Ascending aorta (tissue), 2 donors: ENCODE measurements at regions not wholly inside any gene's neighbourhood (a gene's known extent, or its start where the extent isn't known, plus 50 kb on each side); places are given as distances from the start of the nearest gene placed in this dataset.

Experiments
- DNase-seq, 2 donors: peaks; one replicate each; pipeline ENCODE4 v3.0.0-alpha.2; 2019; ENCODE audit warnings: low spot score in 2 of 2
- H3K27ac ChIP-seq, 2 donors: fragments of 200-600 bp; sonication (generic); one replicate each; pipeline ENCODE4 v1.5.1; 2016 to 2017; ENCODE audit warnings: mild to moderate bottlenecking in 1 of 2
- H3K27me3 ChIP-seq: fragments of 200-600 bp; sonication (generic); one replicate; pipeline ENCODE4 v1.5.1; 2017
- H3K36me3 ChIP-seq, 2 donors: fragments of 200-600 bp; sonication (generic); one replicate each; pipeline ENCODE4 v1.5.1; 2016
- H3K4me1 ChIP-seq, 2 donors: fragments of 200-600 bp; sonication (generic); one replicate each; pipeline ENCODE4 v1.5.1; 2016 to 2017; ENCODE audit warnings: mild to moderate bottlenecking in 1 of 2
- H3K4me3 ChIP-seq, 2 donors: fragments of 200-600 bp; sonication (generic); one replicate each; pipeline ENCODE4 v1.5.1; 2016 to 2017; ENCODE audit warnings: mild to moderate bottlenecking in 1 of 2
- H3K9me3 ChIP-seq, 2 donors: fragments of 200-600 bp; sonication (generic); one replicate each; pipeline ENCODE4 v1.5.1; 2016
- CTCF ChIP-seq, 3 experiments: fragments of 200-600 bp in 2 of 3; fragments of 450-650 bp in 1 of 3; sonication (generic) in 2 of 3; IDR thresholded peaks; one replicate each; pipeline ENCODE4 v1.5.1; 2016 to 2019; ENCODE audit warnings: antibody characterized with exemption in 3 of 3, mild to moderate bottlenecking in 1 of 3, moderate library complexity in 1 of 3
- intact Hi-C: fragments of 100-400 bp; cut with DNase I; formaldehyde crosslinking; loops from one replicate; pipeline ENCODE4 v1.15.1; 2023

GRCh38 chr6:100117680-100118079 lies 123.7 kb upstream of the MCHR2 start:
- no peaks in the 10 kb centered on the region for H3K36me3 ChIP-seq
- no peak for DNase-seq
- H3K27ac ChIP-seq: no peak overlapping the region
- no peaks in the 10 kb centered on the region for H3K4me1 ChIP-seq
- no peaks in the 10 kb centered on the region for H3K9me3 ChIP-seq
- no peaks in the 10 kb centered on the region for H3K27me3 ChIP-seq
- intact Hi-C loops: loop anchor here (2.0 kb wide), 1 partner anchor 547 kb away; no protein-coding TSS in a partner anchor
- no peak for TF ChIP-seq CTCF (IDR thresholded peaks at IDR 0.05)
- no peak overlapping the region for H3K4me3 ChIP-seq

GRCh38 chr6:100116411-100117194 lies 122.6 kb upstream of the MCHR2 start:
- intact Hi-C loops: loop anchor here (1.0 to 2.0 kb wide), 2 partner anchors 363 to 548 kb away; no protein-coding TSS in a partner anchor
- no peak overlapping the region for H3K4me3 ChIP-seq
- H3K27me3 ChIP-seq: no peaks in the 10 kb centered on the region

GRCh38 chr6:100115407-100116101 lies 121.5 kb upstream of the MCHR2 start:
- no peaks in the 10 kb centered on the region for H3K36me3 ChIP-seq
- H3K4me3 ChIP-seq: no peak overlapping the region
- intact Hi-C loops: loop anchor here (1.0 to 2.0 kb wide), 2 partner anchors 364 to 549 kb away; no protein-coding TSS in a partner anchor
- no peak overlapping the region for H3K27ac ChIP-seq
- no peak for DNase-seq
- no peaks in the 10 kb centered on the region for H3K4me1 ChIP-seq
- no peaks in the 10 kb centered on the region for H3K9me3 ChIP-seq
- no peaks in the 10 kb centered on the region for H3K27me3 ChIP-seq
- TF ChIP-seq CTCF (IDR thresholded peaks at IDR 0.05): no peak

More at GRCh38 chr6:100116411-100117194, 122.6 kb upstream of the MCHR2 start:
- H3K9me3 ChIP-seq: no peaks in the 10 kb centered on the region
- DNase-seq: no peak
- no peaks in the 10 kb centered on the region for H3K36me3 ChIP-seq
- peak; percentile 23 to 65 (median 48) for TF ChIP-seq CTCF (IDR thresholded peaks at IDR 0.05)
- no peaks in the 10 kb centered on the region for H3K4me1 ChIP-seq
- H3K27ac ChIP-seq: no peak overlapping the region

- Histone ChIP-seq H3K36me3 (no peaks in the 10 kb centered on the region), H3K9me3 (no peaks in the 10 kb centered on the region), H3K27ac (no peak overlapping the region), H3K4me3 (no peak overlapping the region), H3K27me3 (no peaks in the 10 kb centered on the region), H3K4me1 (no peaks in the 10 kb centered on the region)
- no peak for DNase-seq
- intact Hi-C loops: no loop called here
- no peak for TF ChIP-seq CTCF (IDR thresholded peaks at IDR 0.05)
Measured at GRCh38 chr6:100112855-100113508, 119.0 kb upstream of the MCHR2 start.

GRCh38 chr6:100105919-100106529 lies 112.0 kb upstream of the MCHR2 start:
- no peaks in the 10 kb centered on the region for H3K4me1 ChIP-seq
- H3K9me3 ChIP-seq: no peaks in the 10 kb centered on the region
- H3K27ac ChIP-seq: no peak overlapping the region
- intact Hi-C loops: loop anchor here (10.0 kb wide), 1 partner anchor 241 kb away; no protein-coding TSS in a partner anchor
- H3K36me3 ChIP-seq: no peaks in the 10 kb centered on the region
- H3K27me3 ChIP-seq: no peaks in the 10 kb centered on the region
- DNase-seq: no peak
- no peak for TF ChIP-seq CTCF (IDR thresholded peaks at IDR 0.05)
- H3K4me3 ChIP-seq: no peak overlapping the region
